ENCODE measurements at regions not wholly inside any gene's neighbourhood (a gene's known extent, or its start where the extent isn't known, plus 50 kb on each side); places are given as distances from the start of the nearest gene placed in this dataset.

GRCh38 chr5:52693280-52693679 lies 94.4 kb upstream of the ITGA1 start:
- Histone ChIP-seq H3K27ac (no peak overlapping the region), H3K36me3 (no peaks in the 10 kb centered on the region), H3K4me1 (peaks cover 0 to 22% (median 2%) of the 10 kb centered on the region in 4 donors), H3K27me3 (no peaks in the 10 kb centered on the region), H3K4me3 (no peak overlapping the region), H3K9me3 (no peaks in the 10 kb centered on the region)
- peak in 5 of 7 experiments; percentile 26 to 56 (median 49) for TF ChIP-seq CTCF (IDR thresholded peaks at IDR 0.05)
- TF ChIP-seq EP300 (IDR thresholded peaks at IDR 0.05), result no peak
- intact Hi-C loops (cut with DNase I; ENCODE audit: low total_unique reads), result no loop called here
- DNase-seq, result peak; percentile 28 to 56

GRCh38 chr5:52693836-52694235 lies 93.9 kb upstream of the ITGA1 start:
- H3K27me3 ChIP-seq, result no peaks in the 10 kb centered on the region
- TF ChIP-seq POLR2A (IDR thresholded peaks at IDR 0.05) (no peak), EP300 (IDR thresholded peaks at IDR 0.05) (no peak), CTCF (IDR thresholded peaks at IDR 0.05) (no peak), POLR2AphosphoS5 (IDR thresholded peaks at IDR 0.05) (no peak)
- peaks cover 0 to 22% (median 2%) of the 10 kb centered on the region in 4 donors for H3K4me1 ChIP-seq
- H3K4me3 ChIP-seq, result no peak overlapping the region
- no peak overlapping the region for H3K27ac ChIP-seq
- DNase-seq, result no peak
- H3K9me3 ChIP-seq, result no peaks in the 10 kb centered on the region
- 88 to 94% (median 90%) methylated on average over 1 of the region's 1 CpG for WGBS, 5 donors
- no peaks in the 10 kb centered on the region for H3K36me3 ChIP-seq
- intact Hi-C loops (cut with DNase I; ENCODE audit: low total_unique reads), result no loop called here

- no peak for TF ChIP-seq POLR2A (IDR thresholded peaks at IDR 0.05)
- TF ChIP-seq CTCF (IDR thresholded peaks at IDR 0.05), result no peak
- TF ChIP-seq EP300 (IDR thresholded peaks at IDR 0.05), result no peak
- Histone ChIP-seq H3K36me3 (no peaks in the 10 kb centered on the region), H3K4me1 (peaks cover 0 to 22% (median 2%) of the 10 kb centered on the region in 4 donors), H3K4me3 (no peak overlapping the region), H3K27me3 (no peaks in the 10 kb centered on the region), H3K9me3 (no peaks in the 10 kb centered on the region), H3K27ac (no peak overlapping the region)
- DNase-seq, result peak in 1 of 2 donors; percentile 48
- intact Hi-C loops (cut with DNase I; ENCODE audit: low total_unique reads), result no loop called here
- 83 to 88% (median 87%) methylated on average over 3 of the region's 3 CpGs for WGBS, 5 donors
Measured at GRCh38 chr5:52694648-52695047, 93.1 kb upstream of the ITGA1 start.

- Histone ChIP-seq H3K4me1 (peaks cover 6 to 24% (median 12%) of the 10 kb centered on the region in 4 donors), H3K36me3 (no peaks in the 10 kb centered on the region), H3K9me3 (no peaks in the 10 kb centered on the region), H3K27ac (no peak overlapping the region), H3K27me3 (no peaks in the 10 kb centered on the region), H3K4me3 (no peak overlapping the region)
- no peak for DNase-seq
- no peak for TF ChIP-seq EP300 (IDR thresholded peaks at IDR 0.05)
- TF ChIP-seq POLR2A (IDR thresholded peaks at IDR 0.05), result no peak
- 58 to 81% (median 70%) methylated on average over 2 of the region's 2 CpGs for WGBS, 5 donors
- intact Hi-C loops (cut with DNase I; ENCODE audit: low total_unique reads), result no loop called here
Measured at GRCh38 chr5:52702877-52703276, 84.8 kb upstream of the ITGA1 start.

- intact Hi-C loops (cut with DNase I; ENCODE audit: low total_unique reads), result no loop called here
- no peaks in the 10 kb centered on the region for H3K27me3 ChIP-seq
- H3K27ac ChIP-seq, result no peak overlapping the region
- no peak for DNase-seq
- H3K4me1 ChIP-seq, result peaks cover 6 to 28% (median 15%) of the 10 kb centered on the region in 4 donors
- no peak for TF ChIP-seq POLR2AphosphoS5 (IDR thresholded peaks at IDR 0.05)
- no peak for TF ChIP-seq CTCF (IDR thresholded peaks at IDR 0.05)
- no peak overlapping the region for H3K4me3 ChIP-seq
- H3K9me3 ChIP-seq, result no peaks in the 10 kb centered on the region
- H3K36me3 ChIP-seq, result no peaks in the 10 kb centered on the region
Measured at GRCh38 chr5:52703321-52703720, 84.4 kb upstream of the ITGA1 start.

All from stomach (tissue), 8 donors.